Endothelial cell of umbilical vein (primary cell): ENCODE measurements at regions not wholly inside any gene's neighbourhood (a gene's known extent, or its start where the extent isn't known, plus 50 kb on each side); places are given as distances from the start of the nearest gene placed in this dataset.

Experiments
- BruUV-seq: library from RNA; stranded (reverse); fragments of 400-500 nt; replicated peaks from 2 replicates; lab custom pipeline; 2021; lab: Mats Ljungman, UMichigan
- CTCF ChIA-PET: fragments of 300-600, 350-600 bp; sonication (Branson Sonifier 250); formaldehyde crosslinking; loops from one replicate; lab custom pipeline; 2021; ENCODE audit warnings: antibody characterized with exemption, inconsistent platforms; lab: Charles Lee
- POLR2A ChIA-PET: fragments of 300-600, 350-600 bp; sonication (Branson Sonifier 250); formaldehyde crosslinking; loops from one replicate; lab custom pipeline; 2021; ENCODE audit warnings: antibody characterized with exemption, inconsistent platforms; lab: Charles Lee
- DNase-seq: peaks from one replicate; pipeline ENCODE4 v3.0.0-alpha.2; 2011; ENCODE audit warnings: low read depth, low spot score
- FAIRE-seq: peaks from 2 replicates; lab custom pipeline; 2011; peaks lifted over from hg19 to GRCh38; lab: Jason Lieb, UNC
- H2AFZ ChIP-seq: 2 replicates; pipeline ENCODE4 v1.6.0; 2012; ENCODE audit warnings: low read depth, low read length, control low read depth, inconsistent platforms
- H3K27ac ChIP-seq: 2 replicates; pipeline ENCODE4 v1.5.1; 2011; ENCODE audit warnings: low read depth, mild to moderate bottlenecking, control low read depth, low read length, moderate library complexity; ENCODE audit not compliant: insufficient read depth
- H3K27me3 ChIP-seq, 2 experiments: 2 replicates each; pipeline versions ENCODE4 v1.6.0 to v1.6.1; 2011; ENCODE audit warnings: low read length in 2 of 2, mixed read lengths in 1 of 2; ENCODE audit not compliant: control insufficient read depth in 2 of 2, insufficient read depth in 2 of 2
- H3K36me3 ChIP-seq, 2 experiments: 2 replicates in 1 of 2; 3 replicates in 1 of 2; pipeline ENCODE4 v1.5.1; 2011; ENCODE audit warnings: low read length in 2 of 2, mild to moderate bottlenecking in 1 of 2, moderate library complexity in 1 of 2; ENCODE audit not compliant: control insufficient read depth in 2 of 2, insufficient read depth in 2 of 2; ENCODE audit errors: extremely low read depth in 1 of 2
- H3K4me1 ChIP-seq: 3 replicates; pipeline ENCODE4 v1.5.1; 2011; ENCODE audit warnings: mild to moderate bottlenecking, low read length; ENCODE audit not compliant: control insufficient read depth, insufficient read depth; ENCODE audit errors: extremely low read depth
- H3K4me2 ChIP-seq: 2 replicates; pipeline ENCODE4 v1.6.1; 2011; ENCODE audit warnings: low read length, control low read depth, mixed read lengths; ENCODE audit not compliant: insufficient read depth
- H3K4me3 ChIP-seq, 3 experiments: fragments of 200-600 bp in 1 of 3; sonication (generic), shearing (Covaris generic) in 1 of 3; replicated peaks in 1 of 3; 2 replicates each; pipeline ENCODE4 v1.5.1; 2011 to 2016; ENCODE audit warnings: control low read depth in 3 of 3, low read length in 3 of 3, mild to moderate bottlenecking in 2 of 3, inconsistent platforms in 1 of 3, low read depth in 1 of 3, moderate library complexity in 1 of 3; ENCODE audit not compliant: insufficient read depth in 1 of 3
- H3K79me2 ChIP-seq: 2 replicates; pipeline ENCODE4 v1.6.0; 2012; ENCODE audit warnings: low read length, inconsistent platforms; ENCODE audit not compliant: control insufficient read depth, insufficient read depth
- H3K9ac ChIP-seq: replicated peaks from 2 replicates; pipeline ENCODE3; 2011; ENCODE audit warnings: low read length, control low read depth; ENCODE audit not compliant: insufficient read depth; ENCODE audit errors: extremely low read depth
- H3K9me1 ChIP-seq: replicated peaks from 3 replicates; pipeline ENCODE4 v1.6.0; 2011; ENCODE audit warnings: mild to moderate bottlenecking, low read length; ENCODE audit not compliant: control insufficient read depth, insufficient read depth; ENCODE audit errors: extremely low read depth
- H3K9me3 ChIP-seq: replicated peaks from 2 replicates; pipeline ENCODE4 v1.5.1; 2012; ENCODE audit warnings: low read length, inconsistent platforms; ENCODE audit not compliant: control insufficient read depth, insufficient read depth
- H4K20me1 ChIP-seq: replicated peaks from 2 replicates; pipeline ENCODE3; 2011; ENCODE audit warnings: mild to moderate bottlenecking, low read length; ENCODE audit not compliant: control insufficient read depth, insufficient read depth; ENCODE audit errors: extremely low read depth
- EZH2 ChIP-seq: IDR thresholded peaks from 2 replicates; pipeline ENCODE4 v1.6.1; 2012; ENCODE audit warnings: borderline replicate concordance, low read depth, mild to moderate bottlenecking, moderate library complexity, low read length, inconsistent platforms; ENCODE audit not compliant: severe bottlenecking
- GATA2 ChIP-seq: IDR thresholded peaks from 2 replicates; pipeline ENCODE4 v1.7.0; 2011; ENCODE audit warnings: low read depth, mild to moderate bottlenecking, moderate library complexity, mixed read lengths, low read length; ENCODE audit not compliant: insufficient read length, insufficient read depth
- dilution Hi-C: fragments of 300-500 bp; cut with MboI; formaldehyde crosslinking; loops from one replicate; pipeline ENCODE4 v1.15.0; 2019; ENCODE audit warnings: low sequenced_read_pairs; ENCODE audit not compliant: extremely low pct_ligation_motif_present
- intact Hi-C: fragments of 100-400 bp; cut with micrococcal nuclease; formaldehyde crosslinking; loops from one replicate; pipeline ENCODE4 v1.10.0; 2022
- TF ChIP-seq, protein P1 (sequence below), 2 donors: IDR thresholded peaks; 1 replicate in 1 of 2; 2 replicates in 1 of 2; pipeline ENCODE4 v1.5.1; 2011; ENCODE audit warnings: low read length in 2 of 2, mild to moderate bottlenecking in 2 of 2, moderate library complexity in 2 of 2, control low read depth in 1 of 2, inconsistent platforms in 1 of 2, low read depth in 1 of 2; ENCODE audit not compliant: insufficient read depth in 1 of 2; ENCODE audit errors: extremely low read depth in 1 of 2

DNA sequence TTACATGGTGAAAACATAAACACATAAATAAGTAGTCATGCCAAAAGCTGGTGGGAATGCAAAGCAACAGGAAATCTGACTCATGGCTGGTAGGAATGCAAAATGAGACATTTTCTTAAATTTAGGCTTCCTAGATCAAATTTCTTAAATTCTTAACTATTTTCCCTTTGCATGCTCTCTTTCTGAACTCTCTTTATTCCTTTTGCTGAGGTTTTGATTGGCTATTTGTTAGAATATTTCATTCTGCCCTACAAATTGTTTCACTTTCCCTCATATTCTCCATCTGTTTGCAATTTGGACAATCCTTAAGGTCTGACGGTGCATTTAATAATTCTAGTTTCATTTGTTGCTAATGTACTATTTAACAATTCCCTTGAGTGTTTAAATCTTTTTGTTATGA lies 437.5 kb upstream of the RGS17 start:
- H3K9me1 ChIP-seq, result no peaks in the 10 kb centered on the region
- no TSS peak for BruUV-seq
- DNase-seq, result no peak
- H3K4me2 ChIP-seq, result no peak overlapping the region
- H4K20me1 ChIP-seq, result no peaks in the 10 kb centered on the region
- H2AFZ ChIP-seq, result no peak overlapping the region
- no peaks in the 10 kb centered on the region for H3K79me2 ChIP-seq
- no peak overlapping the region for H3K4me3 ChIP-seq
- no peaks in the 10 kb centered on the region for H3K36me3 ChIP-seq
- dilution Hi-C loops, result no loop called here
- H3K9me3 ChIP-seq, result no peaks in the 10 kb centered on the region
- H3K27ac ChIP-seq, result no peak overlapping the region
- no peaks in the 10 kb centered on the region for H3K4me1 ChIP-seq
- H3K27me3 ChIP-seq, result no peaks in the 10 kb centered on the region
- ChIA-PET POLR2A (no interaction called here), CTCF (no interaction called here)
- TF ChIP-seq GATA2 (no peak), EZH2 (no peak)
- TF ChIP-seq, protein P1, sequence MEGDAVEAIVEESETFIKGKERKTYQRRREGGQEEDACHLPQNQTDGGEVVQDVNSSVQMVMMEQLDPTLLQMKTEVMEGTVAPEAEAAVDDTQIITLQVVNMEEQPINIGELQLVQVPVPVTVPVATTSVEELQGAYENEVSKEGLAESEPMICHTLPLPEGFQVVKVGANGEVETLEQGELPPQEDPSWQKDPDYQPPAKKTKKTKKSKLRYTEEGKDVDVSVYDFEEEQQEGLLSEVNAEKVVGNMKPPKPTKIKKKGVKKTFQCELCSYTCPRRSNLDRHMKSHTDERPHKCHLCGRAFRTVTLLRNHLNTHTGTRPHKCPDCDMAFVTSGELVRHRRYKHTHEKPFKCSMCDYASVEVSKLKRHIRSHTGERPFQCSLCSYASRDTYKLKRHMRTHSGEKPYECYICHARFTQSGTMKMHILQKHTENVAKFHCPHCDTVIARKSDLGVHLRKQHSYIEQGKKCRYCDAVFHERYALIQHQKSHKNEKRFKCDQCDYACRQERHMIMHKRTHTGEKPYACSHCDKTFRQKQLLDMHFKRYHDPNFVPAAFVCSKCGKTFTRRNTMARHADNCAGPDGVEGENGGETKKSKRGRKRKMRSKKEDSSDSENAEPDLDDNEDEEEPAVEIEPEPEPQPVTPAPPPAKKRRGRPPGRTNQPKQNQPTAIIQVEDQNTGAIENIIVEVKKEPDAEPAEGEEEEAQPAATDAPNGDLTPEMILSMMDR (IDR thresholded peaks at IDR 0.05; ENCODE audit: extremely low read depth in 1 of 2, insufficient read depth in 1 of 2, low read depth in 1 of 2, low read length in 2 of 2), result no peak
- intact Hi-C loops, result no loop called here
- H3K9ac ChIP-seq, result no peak overlapping the region
- FAIRE-seq, result no peak

- Histone ChIP-seq H4K20me1 (no peaks in the 10 kb centered on the region), H3K4me2 (no peak overlapping the region), H3K9me3 (no peaks in the 10 kb centered on the region), H3K9ac (no peak overlapping the region), H3K27me3 (no peaks in the 10 kb centered on the region), H3K4me1 (no peaks in the 10 kb centered on the region), H3K9me1 (no peaks in the 10 kb centered on the region), H3K36me3 (no peaks in the 10 kb centered on the region), H3K4me3 (no peak overlapping the region), H2AFZ (no peak overlapping the region), H3K27ac (no peak overlapping the region), H3K79me2 (no peaks in the 10 kb centered on the region)
- intact Hi-C loops (no loop called here), dilution Hi-C loops (no loop called here)
- no peak for FAIRE-seq
- no peak for DNase-seq
- POLR2A ChIA-PET, result no interaction called here
- CTCF ChIA-PET, result no interaction called here
- BruUV-seq, result no TSS peak
- no peak for TF ChIP-seq GATA2
Measured at GRCh38 chr6:153564803-153565202, 433.7 kb upstream of the RGS17 start.
